GM13977 (cell line): ENCODE measurements at regions not wholly inside any gene's neighbourhood (a gene's known extent, or its start where the extent isn't known, plus 50 kb on each side); places are given as distances from the start of the nearest gene placed in this dataset.

Source experiments
- DNase-seq: peaks from one replicate; pipeline ENCODE4 v3.0.0; 2012; ENCODE audit warnings: low spot score
- in situ Hi-C: fragments of 300-500 bp; cut with MboI; formaldehyde crosslinking; loops from one replicate; pipeline ENCODE4 v1.12.0; 2022; ENCODE audit warnings: low sequenced_read_pairs, low pct_unique_long_range_greater_than_20kb, mixed read lengths, inconsistent platforms; ENCODE audit not compliant: unreplicated experiment
- TF ChIP-seq, protein P1 (sequence below): IDR thresholded peaks from 2 replicates; pipeline ENCODE4 v1.5.1; 2012; ENCODE audit warnings: mild to moderate bottlenecking, control low read depth; ENCODE audit not compliant: insufficient read depth; ENCODE audit errors: extremely low read depth, missing control alignments

DNA sequence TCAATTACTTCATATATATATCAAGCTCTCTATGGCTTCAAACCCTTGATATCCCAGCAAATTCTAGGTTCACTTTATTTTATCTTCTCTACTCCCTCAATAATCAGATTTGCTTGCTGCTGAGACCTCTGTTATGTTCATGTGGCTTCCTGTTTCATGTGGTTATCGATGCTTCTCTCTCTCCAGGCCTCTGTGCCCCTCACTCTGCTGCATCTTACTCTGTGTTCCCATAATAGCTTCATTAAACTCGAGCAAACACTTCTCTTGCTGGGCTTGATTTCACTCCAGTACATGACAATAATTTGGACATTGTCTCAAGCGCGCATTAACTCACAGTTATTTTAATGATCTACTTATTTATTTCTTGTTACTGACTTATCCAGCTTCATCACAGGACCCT, 798.8 kb downstream of the CDH9 start:
- no peak for DNase-seq
- TF ChIP-seq, protein P1, sequence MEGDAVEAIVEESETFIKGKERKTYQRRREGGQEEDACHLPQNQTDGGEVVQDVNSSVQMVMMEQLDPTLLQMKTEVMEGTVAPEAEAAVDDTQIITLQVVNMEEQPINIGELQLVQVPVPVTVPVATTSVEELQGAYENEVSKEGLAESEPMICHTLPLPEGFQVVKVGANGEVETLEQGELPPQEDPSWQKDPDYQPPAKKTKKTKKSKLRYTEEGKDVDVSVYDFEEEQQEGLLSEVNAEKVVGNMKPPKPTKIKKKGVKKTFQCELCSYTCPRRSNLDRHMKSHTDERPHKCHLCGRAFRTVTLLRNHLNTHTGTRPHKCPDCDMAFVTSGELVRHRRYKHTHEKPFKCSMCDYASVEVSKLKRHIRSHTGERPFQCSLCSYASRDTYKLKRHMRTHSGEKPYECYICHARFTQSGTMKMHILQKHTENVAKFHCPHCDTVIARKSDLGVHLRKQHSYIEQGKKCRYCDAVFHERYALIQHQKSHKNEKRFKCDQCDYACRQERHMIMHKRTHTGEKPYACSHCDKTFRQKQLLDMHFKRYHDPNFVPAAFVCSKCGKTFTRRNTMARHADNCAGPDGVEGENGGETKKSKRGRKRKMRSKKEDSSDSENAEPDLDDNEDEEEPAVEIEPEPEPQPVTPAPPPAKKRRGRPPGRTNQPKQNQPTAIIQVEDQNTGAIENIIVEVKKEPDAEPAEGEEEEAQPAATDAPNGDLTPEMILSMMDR = no peak
- in situ Hi-C loops = no loop called here

DNA sequence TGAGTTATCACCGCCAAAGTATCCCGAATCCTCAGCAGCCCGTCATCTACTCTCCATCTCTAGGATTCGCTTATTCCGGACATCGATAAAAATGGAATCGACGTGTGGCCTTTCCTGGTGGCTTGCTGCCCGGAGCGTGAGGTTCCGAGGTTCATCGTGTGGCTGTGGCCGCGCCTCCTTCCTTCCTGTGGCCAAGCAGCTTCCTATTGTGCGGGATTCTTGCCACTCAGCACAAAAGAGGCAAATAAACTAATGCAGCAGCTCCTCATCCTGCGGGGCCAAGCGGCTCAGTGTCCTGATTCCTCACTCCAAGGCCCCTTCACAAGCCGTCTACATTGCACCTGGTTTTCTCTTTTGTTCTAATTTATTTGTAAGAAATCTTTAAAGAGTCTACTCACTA, 800.9 kb downstream of the CDH9 start:
- TF ChIP-seq, protein P1 = no peak
- DNase-seq = no peak
- in situ Hi-C loops = no loop called here

DNA sequence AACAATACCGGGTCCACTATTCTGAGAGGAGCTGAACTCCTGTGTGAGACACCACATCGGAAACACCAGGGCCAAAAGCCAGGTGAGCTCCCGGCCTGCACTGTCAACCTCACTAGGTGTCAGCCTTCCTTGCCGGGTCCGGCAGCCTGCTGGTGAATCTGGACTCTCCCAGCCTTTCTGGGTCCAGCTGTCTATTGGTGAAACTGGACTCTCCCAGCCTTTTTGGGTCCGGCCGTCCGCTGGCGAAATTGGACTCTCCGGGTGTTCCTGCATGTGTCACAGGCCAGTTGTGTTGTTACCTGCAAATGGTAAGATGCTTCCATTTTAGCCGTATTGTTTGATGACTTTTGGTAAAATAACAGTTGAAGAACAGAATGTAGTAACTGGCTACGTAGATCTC, 801.5 kb downstream of the CDH9 start:
- TF ChIP-seq, protein P1 = no peak
- no peak for DNase-seq
- in situ Hi-C loops = no loop called here

DNA sequence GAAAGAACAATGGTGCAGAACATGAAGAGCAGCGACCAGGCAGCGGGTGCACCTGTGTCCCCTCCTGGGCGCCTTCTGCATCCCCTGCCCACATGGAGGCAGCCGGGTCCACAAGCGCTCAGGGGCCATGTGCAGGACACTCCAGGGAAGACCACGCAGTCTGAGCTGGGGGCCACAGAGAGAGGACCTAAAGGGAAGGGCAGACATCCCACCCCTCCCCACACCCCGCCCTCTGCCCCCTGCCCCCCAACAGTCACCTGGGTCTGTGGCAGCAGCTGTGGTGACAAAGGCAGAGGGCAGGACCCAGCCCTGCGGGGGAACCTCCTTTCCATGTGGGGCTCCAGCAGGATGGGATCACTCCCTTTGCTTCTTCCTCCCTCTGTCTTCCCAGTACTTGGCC, 805.7 kb downstream of the CDH9 start:
- TF ChIP-seq, protein P1 = no peak
- in situ Hi-C loops = no loop called here
- no peak for DNase-seq

DNA sequence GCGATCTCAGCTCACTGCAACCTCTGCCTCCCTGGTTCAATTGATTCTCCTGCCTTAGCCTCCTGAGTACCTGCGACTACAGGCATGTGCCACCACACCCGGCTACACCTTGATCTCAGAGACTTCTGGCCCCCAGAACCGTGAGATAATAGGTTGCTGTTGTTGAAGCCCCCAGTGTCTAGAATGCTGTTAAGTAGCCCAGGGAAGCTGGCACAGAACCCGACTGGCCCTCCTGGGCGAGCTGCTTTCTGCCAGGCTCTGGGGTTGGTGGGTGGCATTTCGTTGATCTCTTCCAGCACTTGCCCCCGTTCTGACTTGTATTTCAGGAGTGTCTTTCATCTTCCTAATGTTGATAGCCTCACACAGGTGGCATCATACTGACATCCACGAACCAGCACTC, 807.1 kb downstream of the CDH9 start:
- in situ Hi-C loops = no loop called here
- TF ChIP-seq, protein P1 = no peak
- no peak for DNase-seq

DNA sequence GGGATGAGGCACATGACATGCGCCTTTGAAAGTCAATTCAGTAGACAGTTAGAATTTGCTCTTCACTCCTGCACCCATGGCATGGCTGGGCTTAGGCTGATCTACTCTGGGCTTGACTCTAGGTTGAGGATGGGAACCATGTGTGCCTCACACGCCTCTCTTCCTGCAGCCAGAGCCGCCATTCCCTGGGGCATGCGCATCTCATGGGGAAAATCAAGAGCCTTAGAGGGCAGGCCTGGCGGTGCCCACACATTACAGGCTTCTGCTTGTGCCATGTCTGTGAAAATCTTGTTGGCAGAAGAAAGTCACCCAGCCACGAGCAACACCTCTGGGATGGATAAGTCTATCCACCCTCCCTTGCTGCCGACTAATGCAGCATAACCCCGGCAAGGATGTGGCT, 808.5 kb downstream of the CDH9 start:
- no peak for DNase-seq
- TF ChIP-seq, protein P1 = no peak
- in situ Hi-C loops = no loop called here

DNA sequence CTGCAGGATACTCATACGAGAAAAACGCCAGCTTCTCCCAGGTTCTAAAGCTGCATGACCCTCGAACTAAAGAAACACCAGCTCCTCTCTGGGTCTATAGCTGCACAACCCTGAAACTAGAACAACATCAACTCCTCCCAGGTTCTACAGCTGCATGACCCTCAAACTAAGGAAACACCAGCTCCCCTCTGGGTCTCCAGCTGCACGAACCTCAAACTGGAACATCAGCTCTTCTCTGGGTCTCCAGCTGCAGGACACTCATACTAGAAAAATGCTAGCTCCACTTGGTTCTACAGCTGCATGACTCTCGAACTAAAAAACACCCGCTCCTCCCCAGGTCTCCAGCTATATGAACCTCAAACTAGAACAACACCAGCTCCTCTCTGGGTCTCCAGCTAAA, 811.1 kb downstream of the CDH9 start:
- TF ChIP-seq, protein P1 = no peak
- in situ Hi-C loops = no loop called here
- no peak for DNase-seq
